GM19395 (cell line): ENCODE measurements at regions not wholly inside any gene's neighbourhood (a gene's known extent, or its start where the extent isn't known, plus 50 kb on each side); places are given as distances from the start of the nearest gene placed in this dataset.
"Not testable (repeated sequence)": the region's sequence is repeated elsewhere in the genome, so short reads cannot be mapped to it uniquely, and the experiment has no call there.

ENCODE experiments used
- ATAC-seq: cut with Tn5 transposase; IDR thresholded peaks from one replicate; pipeline ENCODE4 v1.9.1; 2021; ENCODE audit warnings: mild to moderate bottlenecking, moderate library complexity; ENCODE audit not compliant: unreplicated experiment

GRCh38 chr1:229159668-229160544 lies 111.0 kb upstream of the RAB4A start:
- no peak for ATAC-seq

- ATAC-seq: no peak
These were observed 109.2 kb upstream of the RAB4A start for GRCh38 chr1:229161740-229162139.

GRCh38 chr1:229162825-229163515 lies 107.9 kb upstream of the RAB4A start:
- no peak for ATAC-seq

GRCh38 chr1:229164348-229164747 lies 106.6 kb upstream of the RAB4A start:
- no peak for ATAC-seq

DNA sequence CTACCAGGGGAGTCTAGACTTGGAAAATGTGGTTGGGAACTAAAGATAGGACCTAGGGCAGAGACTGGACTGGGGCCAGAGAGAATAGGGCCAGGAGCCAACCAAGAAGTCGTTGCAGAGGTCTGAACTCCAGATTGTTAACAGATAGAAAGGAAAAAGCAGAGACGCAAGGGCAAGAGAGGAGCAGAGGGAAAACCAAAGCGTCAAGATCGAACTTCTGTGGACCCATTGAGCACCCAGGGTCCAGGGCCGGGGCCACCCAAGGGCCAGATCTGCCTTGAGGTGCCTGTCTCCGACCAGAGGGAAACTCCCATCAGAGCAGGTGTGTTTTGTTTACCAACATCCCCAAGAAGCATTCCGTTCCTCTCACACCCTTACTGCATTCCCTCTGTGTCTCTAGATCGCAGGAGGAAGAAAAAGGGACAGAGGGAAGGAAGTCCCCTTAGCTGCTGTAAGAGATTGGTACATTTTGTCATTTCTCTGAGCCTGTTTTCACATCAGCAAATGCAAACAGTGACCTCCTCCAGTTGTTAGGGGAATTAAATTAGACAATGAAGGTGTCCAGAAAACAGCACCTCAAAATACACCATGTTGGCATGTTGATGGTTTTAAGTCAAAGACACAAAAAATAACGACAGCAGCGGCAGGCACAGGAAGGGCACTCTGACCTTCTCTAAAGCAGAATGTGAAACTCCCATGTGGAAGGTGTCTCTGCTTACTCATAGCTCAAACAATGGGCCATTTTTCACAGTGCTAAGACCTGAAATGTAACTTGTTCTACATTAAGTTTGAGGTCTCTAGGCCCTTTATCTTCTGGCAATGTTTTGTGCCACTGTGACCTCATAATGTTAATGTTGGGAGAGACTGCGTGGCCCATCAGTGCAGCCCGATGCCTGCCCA lies 105.8 kb upstream of the RAB4A start:
- ATAC-seq: no peak

DNA sequence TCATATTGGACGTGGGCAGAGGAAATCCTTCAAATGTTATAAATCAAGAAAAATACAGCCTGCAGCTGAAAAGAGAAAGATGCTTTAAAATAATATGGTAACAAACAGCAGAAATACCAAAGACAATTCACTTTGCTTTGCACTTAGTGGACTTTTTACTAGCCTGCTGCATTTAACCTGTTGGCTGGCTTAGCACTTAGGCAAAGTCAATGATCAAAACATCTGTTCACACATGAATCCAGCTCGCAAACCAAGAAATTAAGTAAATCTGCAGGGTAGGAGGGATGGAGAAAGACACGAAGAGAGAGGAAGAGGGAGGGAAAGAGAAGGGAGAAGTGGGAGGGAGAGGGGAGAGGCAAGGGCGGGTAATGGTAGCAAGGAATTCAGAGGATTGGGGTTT lies 103.6 kb upstream of the RAB4A start:
- no peak for ATAC-seq

DNA sequence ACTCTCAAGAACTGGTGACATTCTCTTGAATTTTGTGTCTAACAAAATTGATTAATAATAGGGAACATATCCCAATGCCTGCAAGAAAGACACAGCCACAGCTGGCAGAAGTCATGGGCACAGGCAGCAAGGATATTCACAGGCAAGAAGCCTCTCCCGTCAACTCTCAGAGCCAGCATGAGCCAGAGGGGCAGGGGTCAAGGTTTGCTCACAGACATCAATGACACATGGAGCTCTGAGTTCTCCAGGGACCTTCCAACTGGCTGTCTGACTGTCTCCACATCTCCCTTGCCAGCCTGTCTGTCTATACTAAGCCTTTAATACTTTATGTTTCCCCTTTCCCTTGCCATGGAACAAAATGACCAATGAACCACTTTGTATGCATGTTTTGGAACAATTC lies 101.5 kb upstream of the RAB4A start:
- no peak for ATAC-seq

- no peak for ATAC-seq
These were observed 100.6 kb upstream of the RAB4A start for GRCh38 chr1:229170274-229170673.

DNA sequence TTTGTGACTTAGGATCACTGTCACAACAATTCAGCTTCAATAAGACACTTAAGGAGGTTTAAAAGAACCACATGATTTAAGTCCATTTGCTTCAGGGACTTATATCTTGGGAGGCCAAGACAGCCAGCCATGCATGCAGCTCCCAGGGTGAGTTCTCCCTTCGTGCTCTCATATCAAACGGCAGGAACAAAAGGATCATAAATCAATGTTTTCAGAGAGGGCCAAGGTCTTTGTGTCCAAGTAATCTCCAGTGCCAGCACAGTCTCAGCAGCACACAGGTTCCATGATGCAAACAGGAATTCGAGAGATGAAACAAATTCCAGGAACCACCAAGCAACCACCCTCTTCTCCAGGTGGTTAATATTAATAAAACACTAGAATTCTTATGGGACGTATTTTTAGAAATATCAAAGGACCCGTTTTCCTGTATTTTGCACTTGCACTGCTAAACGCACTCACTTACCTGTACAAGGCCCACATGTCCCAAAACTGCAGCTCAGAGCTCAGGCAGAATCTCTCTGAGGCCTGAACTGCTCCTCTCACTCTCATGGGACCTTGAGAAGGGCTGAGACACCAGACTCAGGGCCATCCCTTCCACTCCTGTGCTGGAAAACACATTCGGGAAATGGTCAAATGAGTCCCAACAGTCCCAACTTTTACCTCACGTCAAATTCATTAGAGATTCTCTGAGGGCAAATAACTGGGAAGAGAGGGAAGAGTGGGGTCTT lies 100.0 kb upstream of the RAB4A start:
- no peak for ATAC-seq

DNA sequence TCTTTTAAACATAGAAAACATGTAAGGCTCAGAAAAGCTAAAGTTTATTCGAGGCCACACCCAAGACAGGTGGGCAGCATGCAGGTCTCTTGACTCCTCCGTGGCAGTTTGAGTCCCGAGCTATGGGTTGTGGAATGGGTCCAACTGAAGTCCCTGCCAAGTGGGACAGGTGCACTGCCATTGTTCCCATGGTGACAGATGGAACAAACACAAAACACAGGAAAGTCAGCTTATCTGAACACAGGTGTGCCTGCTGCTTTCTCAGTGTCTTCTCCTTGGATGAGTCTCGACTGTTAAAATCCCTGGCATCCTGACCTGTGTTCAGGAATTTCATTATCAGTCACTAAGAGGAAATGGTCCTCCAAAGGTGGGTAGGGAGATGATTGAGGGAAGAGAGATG lies 99.0 kb upstream of the RAB4A start:
- ATAC-seq: no peak

GRCh38 chr1:229173491-229174476 lies 97.1 kb upstream of the RAB4A start:
- not testable (repeated sequence) for ATAC-seq

GRCh38 chr1:229175297-229175696 lies 95.6 kb upstream of the RAB4A start:
- not testable (repeated sequence) for ATAC-seq

DNA sequence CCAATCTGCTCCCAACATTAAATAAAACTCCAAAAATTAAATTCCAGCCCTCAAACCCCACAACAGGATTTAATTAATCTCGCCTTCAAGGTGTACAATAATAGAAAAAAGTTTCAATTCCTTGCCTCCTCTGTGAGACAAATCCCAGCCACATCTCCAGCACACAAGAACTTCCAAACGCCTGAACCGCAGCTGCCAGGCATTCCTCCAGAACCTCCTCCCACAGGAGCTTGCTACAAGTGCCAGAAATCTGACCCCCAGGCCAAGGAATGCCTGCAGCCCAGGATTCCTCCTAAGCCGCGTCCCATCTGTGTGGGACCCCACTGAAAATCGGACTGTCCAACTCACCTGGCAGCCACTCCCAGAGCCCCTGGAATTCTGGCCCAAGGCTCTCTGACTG lies 94.5 kb upstream of the RAB4A start:
- ATAC-seq: not testable (repeated sequence)

GRCh38 chr1:229180161-229180560 lies 90.8 kb upstream of the RAB4A start:
- ATAC-seq: no peak

DNA sequence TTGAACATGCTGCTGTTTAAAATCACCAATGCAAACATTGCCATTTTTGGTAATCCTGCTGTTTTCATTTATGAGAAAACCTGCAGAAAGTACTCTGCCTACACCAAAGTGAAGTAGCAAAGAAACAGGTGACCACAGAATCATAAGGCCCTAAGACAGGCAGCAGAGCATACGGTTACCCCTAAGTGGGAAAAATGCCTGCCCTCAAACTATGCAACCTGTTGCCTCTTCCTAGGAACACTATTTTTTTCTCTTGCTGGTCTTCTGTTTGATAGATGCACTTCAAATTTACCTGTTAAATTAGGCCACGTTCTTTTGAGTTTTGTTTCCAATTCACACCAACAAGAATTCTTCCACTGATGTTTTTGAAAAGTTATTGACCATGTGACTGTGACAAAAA lies 89.5 kb upstream of the RAB4A start:
- ATAC-seq: no peak

DNA sequence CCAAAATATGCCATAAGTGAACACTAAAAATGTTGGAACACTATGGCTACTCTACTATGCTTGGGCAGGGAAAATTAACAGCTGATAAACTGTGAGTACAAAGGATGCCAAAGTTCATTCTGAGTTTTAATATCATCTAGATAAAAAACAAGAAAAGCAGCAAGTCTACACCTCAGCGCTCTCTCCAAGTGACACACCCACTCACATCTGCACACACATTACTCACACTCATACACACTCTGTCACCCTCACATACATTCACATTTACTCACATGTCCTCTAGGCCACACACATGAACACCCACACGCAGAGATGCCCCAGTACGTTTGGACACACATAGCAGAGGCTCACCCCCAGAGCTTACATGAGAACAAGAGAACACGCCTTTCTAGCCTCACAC lies 87.3 kb upstream of the RAB4A start:
- ATAC-seq: no peak

DNA sequence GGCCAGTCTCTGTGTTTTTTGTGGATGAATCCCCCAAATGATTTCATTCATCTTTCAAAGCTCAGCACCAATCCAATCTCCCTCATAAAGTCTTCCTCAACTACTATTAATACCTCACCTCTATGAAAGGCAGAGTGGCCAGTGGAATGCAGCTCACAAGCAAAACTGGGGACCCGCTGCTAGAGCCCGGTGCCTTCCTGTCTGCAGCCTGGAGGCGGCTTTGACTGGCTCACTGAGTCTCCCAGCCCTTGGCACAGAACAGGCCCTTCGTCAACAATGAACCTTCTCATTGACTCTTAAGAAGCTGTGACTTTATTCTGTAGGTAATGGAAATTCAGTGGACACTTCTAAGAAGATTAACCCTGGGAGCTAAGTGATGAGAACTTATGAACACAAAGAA lies 86.8 kb upstream of the RAB4A start:
- no peak for ATAC-seq

DNA sequence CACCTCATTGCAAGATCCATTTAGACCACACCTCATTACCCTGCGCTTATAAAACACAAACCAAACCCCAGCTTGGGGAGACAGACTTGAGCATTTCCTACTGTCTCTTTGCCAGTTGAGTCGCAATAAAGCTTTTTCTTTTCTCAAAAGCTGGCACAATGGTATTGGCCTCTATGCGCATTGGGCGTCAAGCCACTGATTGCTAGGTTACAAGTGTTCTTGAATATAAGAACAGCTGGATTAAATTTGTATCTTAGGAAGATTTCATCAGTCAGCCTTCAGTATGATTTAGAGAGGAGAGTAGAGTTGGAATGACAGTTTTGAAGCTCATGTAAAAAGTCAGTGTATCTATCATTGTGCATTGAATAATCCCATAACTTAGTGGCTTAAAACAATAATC lies 84.9 kb upstream of the RAB4A start:
- ATAC-seq: no peak

GRCh38 chr1:229186373-229187056 lies 84.4 kb upstream of the RAB4A start:
- peak; percentile 98 for ATAC-seq
